22Rv1 (cell line): ENCODE measurements at regions not wholly inside any gene's neighbourhood (a gene's known extent, or its start where the extent isn't known, plus 50 kb on each side); places are given as distances from the start of the nearest gene placed in this dataset.

ENCODE experiments used
- CTCF ChIP-seq: fragments of 450-650 bp; IDR thresholded peaks from 2 replicates; pipeline ENCODE4 v1.5.1; 2017; ENCODE audit warnings: mild to moderate bottlenecking
- ZFX ChIP-seq: fragments of 450-650 bp; IDR thresholded peaks from 2 replicates; pipeline ENCODE4 v1.6.1; 2017; ENCODE audit warnings: antibody characterized with exemption, borderline replicate concordance

GRCh38 chr22:10727393-10727792, 4800.6 kb upstream of the OR11H1 start:
- TF ChIP-seq CTCF, result no peak
- no peak for TF ChIP-seq ZFX
